ENCODE measurements at regions not wholly inside any gene's neighbourhood (a gene's known extent, or its start where the extent isn't known, plus 50 kb on each side); places are given as distances from the start of the nearest gene placed in this dataset.

DNA sequence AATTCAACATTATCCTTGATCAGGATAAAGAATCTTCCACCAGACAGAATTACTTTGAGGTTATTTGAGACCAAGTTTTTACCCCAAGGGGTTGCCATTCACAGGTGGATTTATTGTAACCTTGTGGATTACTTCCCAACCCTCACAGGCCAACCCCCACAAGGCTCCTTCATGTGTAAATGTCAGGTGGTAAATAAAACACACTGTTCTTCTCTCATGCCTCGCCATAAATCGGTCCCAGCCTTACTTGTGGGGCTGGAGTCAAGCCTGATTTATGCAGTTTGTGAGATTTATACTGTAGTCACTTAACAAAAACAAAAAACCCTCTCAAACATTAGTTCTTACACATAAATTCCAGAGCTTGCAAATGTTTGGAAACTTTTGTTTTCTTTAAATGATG lies 98.6 kb upstream of the IRX3 start:
- Histone ChIP-seq H3K27ac (replicated peaks in 1 of 4) (no peak overlapping the region), H3K27me3 (peaks cover 0 to 17% (median 0%) of the 10 kb centered on the region in 4 donors), H3K4me3 (no peak overlapping the region), H3K4me1 (no peaks in the 10 kb centered on the region), H3K36me3 (no peaks in the 10 kb centered on the region), H3K9me3 (peaks cover 0 to 5% (median 2%) of the 10 kb centered on the region in 4 donors)
- no peak for DNase-seq (ENCODE audit: extremely low spot score)
- TF ChIP-seq EP300 (IDR thresholded peaks at IDR 0.05) (no peak), POLR2A (IDR thresholded peaks at IDR 0.05; ENCODE audit: low read depth) (no peak), POLR2AphosphoS5 (IDR thresholded peaks at IDR 0.05) (no peak)
- TF ChIP-seq, protein P1, sequence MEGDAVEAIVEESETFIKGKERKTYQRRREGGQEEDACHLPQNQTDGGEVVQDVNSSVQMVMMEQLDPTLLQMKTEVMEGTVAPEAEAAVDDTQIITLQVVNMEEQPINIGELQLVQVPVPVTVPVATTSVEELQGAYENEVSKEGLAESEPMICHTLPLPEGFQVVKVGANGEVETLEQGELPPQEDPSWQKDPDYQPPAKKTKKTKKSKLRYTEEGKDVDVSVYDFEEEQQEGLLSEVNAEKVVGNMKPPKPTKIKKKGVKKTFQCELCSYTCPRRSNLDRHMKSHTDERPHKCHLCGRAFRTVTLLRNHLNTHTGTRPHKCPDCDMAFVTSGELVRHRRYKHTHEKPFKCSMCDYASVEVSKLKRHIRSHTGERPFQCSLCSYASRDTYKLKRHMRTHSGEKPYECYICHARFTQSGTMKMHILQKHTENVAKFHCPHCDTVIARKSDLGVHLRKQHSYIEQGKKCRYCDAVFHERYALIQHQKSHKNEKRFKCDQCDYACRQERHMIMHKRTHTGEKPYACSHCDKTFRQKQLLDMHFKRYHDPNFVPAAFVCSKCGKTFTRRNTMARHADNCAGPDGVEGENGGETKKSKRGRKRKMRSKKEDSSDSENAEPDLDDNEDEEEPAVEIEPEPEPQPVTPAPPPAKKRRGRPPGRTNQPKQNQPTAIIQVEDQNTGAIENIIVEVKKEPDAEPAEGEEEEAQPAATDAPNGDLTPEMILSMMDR (IDR thresholded peaks at IDR 0.05) = no peak
- WGBS = 65% methylated on average over 2 of the region's 2 CpGs
- intact Hi-C loops (cut with DNase I) = no loop called here

DNA sequence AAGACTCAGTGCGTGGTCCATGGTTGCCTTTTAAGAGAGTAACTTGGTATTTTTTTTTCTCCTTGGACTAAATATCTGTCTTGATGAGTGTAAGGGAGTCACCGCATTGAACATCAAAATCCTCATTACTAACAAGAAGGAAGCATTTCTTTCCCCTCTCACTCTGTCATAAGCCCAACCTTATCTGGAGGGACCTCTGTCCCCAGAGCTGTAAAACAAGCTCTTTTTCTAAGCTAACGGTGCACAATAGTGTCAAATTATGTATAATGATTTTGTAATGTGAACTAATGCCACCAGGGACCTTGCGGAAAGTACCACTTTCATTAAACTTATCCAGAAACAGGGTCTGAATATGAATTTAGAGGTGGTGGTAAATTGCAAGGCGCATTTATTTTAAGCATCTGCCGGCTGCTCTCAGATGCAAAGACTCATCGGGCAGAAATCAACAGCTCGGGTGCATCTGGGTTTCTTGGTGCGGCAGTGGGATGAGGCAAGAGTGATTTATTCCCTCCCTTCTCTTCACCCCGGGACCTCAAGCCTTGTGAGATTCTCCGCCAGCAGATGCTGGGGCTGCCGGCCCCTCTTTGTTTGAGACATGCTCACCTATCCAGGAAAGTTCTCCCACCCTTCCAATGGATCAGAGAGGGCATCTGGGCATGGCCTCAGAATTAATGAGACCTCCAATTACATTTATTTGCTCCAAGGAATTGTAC lies 95.2 kb upstream of the IRX3 start:
- Histone ChIP-seq H3K27ac (replicated peaks in 1 of 4) (no peak overlapping the region), H3K9me3 (peaks cover 0 to 8% (median 4%) of the 10 kb centered on the region in 4 donors), H3K27me3 (peaks cover 0 to 17% (median 0%) of the 10 kb centered on the region in 4 donors), H3K36me3 (no peaks in the 10 kb centered on the region), H3K4me3 (no peak overlapping the region), H3K4me1 (no peaks in the 10 kb centered on the region)
- DNase-seq (ENCODE audit: extremely low spot score) = no peak
- TF ChIP-seq POLR2AphosphoS5 (IDR thresholded peaks at IDR 0.05) (no peak), POLR2A (IDR thresholded peaks at IDR 0.05; ENCODE audit: low read depth) (no peak), EP300 (IDR thresholded peaks at IDR 0.05) (no peak)
- TF ChIP-seq, protein P1 (IDR thresholded peaks at IDR 0.05) = no peak
- intact Hi-C loops (cut with DNase I) = no loop called here
- 89% methylated on average over 11 of the region's 12 CpGs for WGBS

DNA sequence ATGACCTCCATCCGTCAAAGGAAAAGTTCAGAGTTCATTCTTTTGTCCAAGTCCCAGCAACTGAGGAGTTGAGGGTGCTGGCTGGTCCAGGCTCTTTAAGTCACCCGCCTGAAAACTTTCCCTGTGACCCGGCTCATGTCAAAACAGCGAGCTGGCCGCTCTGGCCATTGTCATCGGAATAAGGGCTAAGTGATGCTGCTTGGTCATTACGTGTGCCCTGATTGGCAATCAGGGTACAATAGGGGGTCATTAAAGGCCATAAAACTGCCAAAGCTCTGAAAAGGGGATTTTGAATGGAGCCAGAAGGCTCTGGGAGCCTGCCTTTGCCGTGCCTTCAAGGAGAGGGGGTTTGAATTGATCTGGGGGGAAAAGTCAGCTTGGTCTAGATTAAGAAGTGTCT lies 88.5 kb upstream of the IRX3 start:
- intact Hi-C loops (cut with DNase I) = no loop called here
- Histone ChIP-seq H3K4me1 (peaks cover 0 to 5% (median 2%) of the 10 kb centered on the region in 4 donors), H3K27ac (replicated peaks in 1 of 4) (no peak overlapping the region), H3K9me3 (peaks cover 0 to 3% (median 1%) of the 10 kb centered on the region in 4 donors), H3K4me3 (no peak overlapping the region), H3K36me3 (no peaks in the 10 kb centered on the region), H3K27me3 (peaks cover 0 to 57% (median 0%) of the 10 kb centered on the region in 4 donors)
- no peak for DNase-seq (ENCODE audit: extremely low spot score)
- TF ChIP-seq, protein P1 (IDR thresholded peaks at IDR 0.05) = no peak
- TF ChIP-seq POLR2A (IDR thresholded peaks at IDR 0.05; ENCODE audit: low read depth) (no peak), POLR2AphosphoS5 (IDR thresholded peaks at IDR 0.05) (no peak), EP300 (IDR thresholded peaks at IDR 0.05) (no peak)
- WGBS = 50% methylated on average over 8 of the region's 8 CpGs

DNA sequence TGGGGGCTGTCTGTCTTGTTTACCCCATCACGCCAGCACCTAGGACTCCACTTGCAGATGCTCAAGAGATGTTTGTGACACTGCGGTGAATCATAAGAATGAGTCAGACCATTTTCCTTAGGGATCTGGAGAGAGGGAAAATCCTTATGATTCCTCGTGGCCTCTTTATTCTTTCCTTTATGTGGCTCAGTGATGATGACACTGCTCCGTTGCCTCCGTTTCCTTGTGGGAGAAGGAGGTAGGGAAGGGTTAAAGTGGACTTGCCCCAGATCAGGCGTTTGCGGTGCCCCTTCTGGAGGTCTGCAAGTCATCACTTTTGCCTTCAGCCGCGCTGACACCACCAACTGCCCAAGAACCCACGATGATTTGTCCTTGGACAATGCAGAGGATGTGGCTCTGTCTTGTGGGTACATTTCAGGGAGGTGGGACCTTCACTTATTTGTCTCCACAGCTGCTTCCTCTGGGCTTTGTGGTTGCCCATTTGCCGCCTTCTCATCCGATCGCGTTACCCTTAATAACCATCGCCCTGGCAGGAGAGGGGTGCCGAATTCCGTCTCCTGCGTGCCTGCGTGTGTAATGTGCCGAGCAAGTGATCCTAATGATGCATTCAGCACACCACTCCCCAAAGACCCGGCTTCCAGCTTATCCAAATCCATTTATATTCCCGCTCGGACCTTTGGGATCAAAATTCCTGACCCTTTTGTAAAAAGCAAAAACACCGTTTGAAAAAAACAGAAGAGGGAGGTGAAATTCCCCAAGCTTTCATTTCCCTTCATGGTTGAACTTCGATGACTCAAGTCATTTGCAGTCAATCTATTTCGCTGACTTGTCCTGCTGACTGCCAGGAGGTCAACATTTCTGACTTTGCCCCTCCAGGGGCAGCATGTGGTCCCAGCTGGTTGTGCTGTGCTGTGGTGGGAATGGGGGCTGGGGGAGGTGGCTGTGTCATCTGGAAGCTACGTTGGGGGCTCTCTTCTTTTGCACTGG lies 87.2 kb upstream of the IRX3 start:
- Histone ChIP-seq H3K4me1 (peaks cover 0 to 5% (median 2%) of the 10 kb centered on the region in 4 donors), H3K9me3 (no peaks in the 10 kb centered on the region), H3K4me3 (peak overlapping the region in 1 of 4 donors; percentile 7), H3K27me3 (peaks cover 0 to 68% (median 0%) of the 10 kb centered on the region in 4 donors), H3K27ac (replicated peaks in 1 of 4) (no peak overlapping the region), H3K36me3 (no peaks in the 10 kb centered on the region)
- TF ChIP-seq EP300 (IDR thresholded peaks at IDR 0.05) = no peak
- TF ChIP-seq, protein P1 (IDR thresholded peaks at IDR 0.05) = no peak
- intact Hi-C loops (cut with DNase I) = no loop called here
- DNase-seq (ENCODE audit: extremely low spot score) = no peak
- WGBS = 31% methylated on average over 27 of the region's 27 CpGs
